ENCODE measurements at regions not wholly inside any gene's neighbourhood (a gene's known extent, or its start where the extent isn't known, plus 50 kb on each side); places are given as distances from the start of the nearest gene placed in this dataset.

- H3K27me3 Mint-ChIP-seq (ENCODE audit: insufficient read depth, low read depth, poor library complexity): peaks cover 2% of the 10 kb centered on the region
- Histone ChIP-seq H3K9me2 (ENCODE audit: insufficient read depth) (no peaks in the 10 kb centered on the region), H2AFZ (no peak overlapping the region), H3K27ac (ENCODE audit: low read depth) (no peak overlapping the region), H3K4me1 (ENCODE audit: insufficient read depth) (no peaks in the 10 kb centered on the region), H4K20me1 (replicated peaks; ENCODE audit: insufficient read depth) (no peaks in the 10 kb centered on the region), H3K4me3 (no peak overlapping the region), H3F3A (replicated peaks; ENCODE audit: low read depth) (no peaks in the 10 kb centered on the region), H3K27me3 (ENCODE audit: insufficient read depth) (no peaks in the 10 kb centered on the region), H3K79me2 (replicated peaks; ENCODE audit: insufficient read depth) (no peaks in the 10 kb centered on the region), H3K4me2 (no peak overlapping the region), H3K36me3 (ENCODE audit: insufficient read depth) (no peaks in the 10 kb centered on the region)
- H3K4me1 Mint-ChIP-seq: no peaks in the 10 kb centered on the region
- no peaks in the 10 kb centered on the region for H3K36me3 Mint-ChIP-seq (ENCODE audit: low read depth)
- TF ChIP-seq ZNF462 (CRISPR knock-in tag; IDR thresholded peaks at IDR 0.05): no peak
- DNase-seq (ENCODE audit: low spot score) (no peak), ATAC-seq (no peak)
- H3K9me3 Mint-ChIP-seq: 0 out of 3 replicates have a peak, but pooled peaks cover 2% of the 10 kb centered on the region
- no peak overlapping the region for H3K27ac Mint-ChIP-seq
- no peak overlapping the region for H3K4me3 Mint-ChIP-seq
Observed at GRCh38 chr2:154978244-154978643, 279.7 kb downstream of the KCNJ3 start.

- no peak overlapping the region for H3K27ac ChIP-seq (ENCODE audit: low read depth)
- ATAC-seq (peak; percentile 68), DNase-seq (ENCODE audit: low spot score) (peak; percentile 24)
- no peaks in the 10 kb centered on the region for H3K79me2 ChIP-seq (replicated peaks; ENCODE audit: insufficient read depth)
- no peaks in the 10 kb centered on the region for H3K27me3 ChIP-seq (ENCODE audit: insufficient read depth)
- no peak overlapping the region for H3K4me3 ChIP-seq
- Mint-ChIP-seq H3K36me3 (ENCODE audit: low read depth) (no peaks in the 10 kb centered on the region), H3K4me1 (peaks cover 5% of the 10 kb centered on the region), H3K27me3 (ENCODE audit: insufficient read depth, low read depth, poor library complexity) (peaks cover 2% of the 10 kb centered on the region), H3K4me3 (no peak overlapping the region), H3K9me3 (no peaks in the 10 kb centered on the region), H3K27ac (no peak overlapping the region)
- H3F3A ChIP-seq (replicated peaks; ENCODE audit: low read depth): no peaks in the 10 kb centered on the region
- H4K20me1 ChIP-seq (replicated peaks; ENCODE audit: insufficient read depth): no peaks in the 10 kb centered on the region
- no peaks in the 10 kb centered on the region for H3K9me2 ChIP-seq (ENCODE audit: insufficient read depth)
- H3K36me3 ChIP-seq (ENCODE audit: insufficient read depth): no peaks in the 10 kb centered on the region
- no peak overlapping the region for H2AFZ ChIP-seq
- no peaks in the 10 kb centered on the region for H3K4me1 ChIP-seq (ENCODE audit: insufficient read depth)
- no peak overlapping the region for H3K4me2 ChIP-seq
- TF ChIP-seq EZH2phosphoT487 (IDR thresholded peaks at IDR 0.05; ENCODE audit: unreplicated experiment) (no peak), ZNF331 (CRISPR knock-in tag; IDR thresholded peaks at IDR 0.05; ENCODE audit: low read depth) (no peak), EZH2 (IDR thresholded peaks at IDR 0.05; ENCODE audit: low read depth, unreplicated experiment) (no peak), ZNF462 (CRISPR knock-in tag; IDR thresholded peaks at IDR 0.05) (no peak), CREB1 (CRISPR knock-in tag; IDR thresholded peaks at IDR 0.05; ENCODE audit: low read depth) (no peak), STAT1 (IDR thresholded peaks at IDR 0.05; ENCODE audit: unreplicated experiment) (no peak), POLR2AphosphoS5 (IDR thresholded peaks at IDR 0.05; ENCODE audit: low read depth) (no peak), NANOG (IDR thresholded peaks at IDR 0.05; ENCODE audit: borderline replicate concordance) (no peak)
Observed at GRCh38 chr2:154974041-154974440, 275.5 kb downstream of the KCNJ3 start.

Data from GM23338 (cell line).